K562 (cell line): ENCODE measurements at regions not wholly inside any gene's neighbourhood (a gene's known extent, or its start where the extent isn't known, plus 50 kb on each side); places are given as distances from the start of the nearest gene placed in this dataset.

ENCODE experiments used
- ADNP ChIP-seq: fragments of 200-800 bp; sonication (Bioruptor generic); IDR thresholded peaks from 2 replicates; pipeline ENCODE4 v1.6.1; 2016; ENCODE audit warnings: missing genetic modification characterization, missing compliant biosample characterization
- CHD1 ChIP-seq: fragments of 200-600 bp; sonication (generic); IDR thresholded peaks from one replicate; pipeline ENCODE4 v1.6.1; 2012; ENCODE audit warnings: mild to moderate bottlenecking, moderate library complexity, low read length, inconsistent platforms
- CREM ChIP-seq: IDR thresholded peaks from 2 replicates; pipeline ENCODE4 v1.6.1; 2014; ENCODE audit warnings: antibody characterized with exemption, low read depth
- CXXC5 ChIP-seq: fragments of 250-450 bp; sonication (Bioruptor Pico); IDR thresholded peaks from 2 replicates; pipeline ENCODE4 v1.8.0; 2022; ENCODE audit warnings: inconsistent platforms, mild to moderate bottlenecking, moderate library complexity
- HDAC1 ChIP-seq, 2 experiments: fragments of 450-650 bp; IDR thresholded peaks; 2 replicates each; pipeline ENCODE4 v1.6.1; 2016 to 2017; ENCODE audit warnings: inconsistent platforms in 1 of 2, mild to moderate bottlenecking in 1 of 2, moderate library complexity in 1 of 2
- MEF2A ChIP-seq: IDR thresholded peaks from 2 replicates; pipeline ENCODE4 v1.6.1; 2011; ENCODE audit warnings: low read depth, mild to moderate bottlenecking, low read length, moderate library complexity; ENCODE audit not compliant: control insufficient read depth
- MLLT1 ChIP-seq, 2 experiments: fragments of 450-650 bp; IDR thresholded peaks; 2 replicates each; pipeline ENCODE4 v1.6.1; 2016
- PPARD ChIP-seq: fragments of 250-450 bp; sonication (Bioruptor Pico); IDR thresholded peaks from 2 replicates; pipeline ENCODE4 v1.8.0; 2022; ENCODE audit warnings: inconsistent platforms, mild to moderate bottlenecking, moderate library complexity
- SAP30 ChIP-seq: fragments of 200-600 bp; sonication (generic); IDR thresholded peaks from 2 replicates; pipeline ENCODE4 v1.6.1; 2012; ENCODE audit warnings: borderline replicate concordance, low read depth, mild to moderate bottlenecking, moderate library complexity, low read length, control low read depth, inconsistent platforms; ENCODE audit not compliant: insufficient read depth, poor library complexity, severe bottlenecking
- SMARCA4 ChIP-seq: fragments of 450-650 bp; IDR thresholded peaks from 2 replicates; pipeline ENCODE4 v1.6.1; 2016
- SMARCE1 ChIP-seq: fragments of 450-650 bp; IDR thresholded peaks from 2 replicates; pipeline ENCODE4 v1.7.1; 2016; ENCODE audit warnings: mild to moderate bottlenecking
- SMC3 ChIP-seq: conservative IDR thresholded peaks from 2 replicates; pipeline ENCODE4 v1.6.1; 2011; ENCODE audit warnings: low read depth, low read length, improper control_type of control experiment; ENCODE audit not compliant: insufficient read depth
- SRSF1 ChIP-seq: fragments of 200-400 bp; formaldehyde crosslinking; IDR thresholded peaks from 2 replicates; pipeline ENCODE4 v1.6.1; 2017; ENCODE audit warnings: mild to moderate bottlenecking, low read depth, low read length, moderate library complexity
- ZKSCAN8 ChIP-seq: fragments of 200-800 bp; sonication (Bioruptor generic); IDR thresholded peaks from 2 replicates; pipeline ENCODE4 v1.6.1; 2016; ENCODE audit warnings: missing genetic modification characterization, missing compliant biosample characterization
- ZNF431 ChIP-seq: sonication (generic); formaldehyde crosslinking; IDR thresholded peaks from 2 replicates; pipeline ENCODE4 v1.8.0; 2022; ENCODE audit warnings: mild to moderate bottlenecking, missing genetic modification reagents
- ZNF592 ChIP-seq: fragments of 450-650 bp; IDR thresholded peaks from 2 replicates; pipeline ENCODE4 v1.6.1; 2017; ENCODE audit warnings: antibody characterized with exemption, mild to moderate bottlenecking

- TF ChIP-seq ADNP (tag), result no peak
- no peak for TF ChIP-seq SRSF1
- no peak for TF ChIP-seq SMARCE1
- TF ChIP-seq CHD1, result no peak
- TF ChIP-seq ZNF431 (CRISPR knock-in tag), result no peak
- no peak for TF ChIP-seq SAP30
- no peak for TF ChIP-seq MLLT1 (IDR thresholded peaks at IDR 0.05)
- no peak for TF ChIP-seq CREM
- TF ChIP-seq HDAC1 (IDR thresholded peaks at IDR 0.05), result peak in 1 of 2 experiments; percentile 42; a peak in 1 of 4 replicates
- TF ChIP-seq SMC3, result peak; percentile 24; the same call in 1 of the 2 replicates
- no peak for TF ChIP-seq PPARD (CRISPR knock-in tag)
- TF ChIP-seq SMARCA4, result no peak
- no peak for TF ChIP-seq ZKSCAN8
- TF ChIP-seq MEF2A, result no peak
- TF ChIP-seq CXXC5 (CRISPR knock-in tag), result no peak
- no peak for TF ChIP-seq ZNF592
Measured at GRCh38 chr13:50387051-50387581, 371.9 kb downstream of the KCNRG start (continued).
